HuH-7 (cell line): ENCODE measurements at regions not wholly inside any gene's neighbourhood (a gene's known extent, or its start where the extent isn't known, plus 50 kb on each side); places are given as distances from the start of the nearest gene placed in this dataset.
"Not testable (repeated sequence)": the region's sequence is repeated elsewhere in the genome, so short reads cannot be mapped to it uniquely, and the experiment has no call there.

Source experiments
- DNase-seq: peaks from one replicate; pipeline ENCODE4 v3.0.0; 2011; ENCODE audit warnings: low spot score

DNA sequence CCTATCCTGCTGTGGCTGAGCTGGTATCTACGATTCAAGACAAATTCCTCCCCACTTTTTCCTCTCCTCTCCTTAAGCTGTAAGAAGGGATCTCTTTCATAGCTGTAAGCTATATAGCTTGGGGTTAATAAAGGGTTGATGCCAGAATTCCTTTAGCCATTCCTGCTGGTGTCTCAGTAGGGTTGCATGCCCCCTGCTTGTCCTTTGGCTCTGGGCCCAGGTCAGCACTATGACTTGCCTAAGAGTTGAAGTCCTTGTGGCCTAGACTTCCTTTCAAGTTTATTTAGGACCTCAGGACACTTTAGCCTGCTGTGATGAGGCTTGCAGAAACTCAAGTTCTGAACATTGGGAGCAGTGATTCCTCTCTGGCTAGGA lies 270.0 kb downstream of the AMY1C start:
- DNase-seq: no peak

GRCh38 chr1:104028416-104029035 lies 278.8 kb downstream of the AMY1C start:
- no peak for DNase-seq

DNA sequence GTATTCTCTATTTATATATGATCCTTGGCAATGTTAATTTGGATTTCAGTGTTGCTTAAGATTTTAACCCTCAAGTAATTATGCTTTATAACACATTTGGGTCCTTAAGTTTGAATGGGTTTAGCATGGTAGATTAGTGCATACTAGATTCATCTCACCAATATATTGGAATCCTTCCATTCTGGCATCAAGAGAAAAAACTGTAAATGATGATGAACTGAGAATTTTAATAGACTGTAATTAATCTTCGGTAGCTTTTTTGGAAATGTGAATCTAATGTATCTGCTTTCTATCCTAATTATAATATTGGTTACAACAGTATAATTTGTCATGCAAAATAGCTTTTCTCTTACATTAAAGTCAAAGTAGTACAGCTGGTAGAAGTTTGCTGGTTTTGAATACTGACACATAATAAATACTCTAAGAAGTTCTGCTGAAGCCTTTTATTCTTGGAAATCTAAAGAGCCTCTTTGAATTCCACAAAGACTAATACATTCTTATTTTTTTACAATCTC lies 279.8 kb downstream of the AMY1C start:
- DNase-seq: no peak

DNA sequence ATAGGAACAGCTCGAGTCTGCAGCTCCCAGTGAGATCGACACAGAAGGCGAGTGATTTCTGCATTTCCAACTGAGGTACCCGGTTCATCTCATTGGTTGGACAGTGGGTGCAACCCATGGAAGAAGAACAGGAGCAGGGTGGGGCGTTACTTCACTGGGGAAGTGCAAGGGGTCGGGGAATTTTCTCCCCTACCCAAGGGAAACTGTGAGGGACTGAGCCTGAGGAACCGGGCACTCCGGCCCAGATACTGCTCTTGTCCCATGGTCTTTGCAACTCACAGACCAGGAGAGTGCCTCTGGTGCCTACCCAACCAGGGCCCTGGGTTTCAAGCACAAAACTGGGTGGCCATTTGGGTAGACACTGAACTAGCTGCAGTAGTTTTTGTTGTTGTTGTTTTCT lies 307.1 kb downstream of the AMY1C start:
- DNase-seq: no peak

GRCh38 chr1:104057219-104057898 lies 307.7 kb downstream of the AMY1C start:
- not testable (repeated sequence) for DNase-seq

DNA sequence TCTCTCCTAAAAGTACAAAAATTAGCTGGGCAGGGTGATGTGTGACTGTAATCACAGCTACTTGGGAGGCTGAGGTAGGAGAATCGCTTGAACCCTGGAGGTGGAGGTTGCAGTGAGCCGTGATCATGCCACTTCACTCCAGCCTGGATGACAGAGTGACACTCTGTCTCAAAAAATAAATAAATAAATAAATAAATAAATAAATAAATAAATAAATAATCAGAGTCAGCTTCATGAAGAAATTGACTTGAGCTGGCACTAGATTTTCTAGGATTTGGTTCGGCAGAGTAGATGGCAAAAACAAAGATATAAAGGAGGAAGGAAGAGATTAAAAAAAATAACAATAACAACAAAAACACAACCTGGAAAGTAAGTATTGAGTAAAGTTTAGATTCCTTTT lies 311.9 kb downstream of the AMY1C start:
- not testable (repeated sequence) for DNase-seq

GRCh38 chr1:104064399-104064798 lies 314.7 kb downstream of the AMY1C start:
- no peak for DNase-seq

- no peak for DNase-seq
These were observed 323.2 kb downstream of the AMY1C start for GRCh38 chr1:104072915-104073371.

GRCh38 chr1:104073463-104073902 lies 323.8 kb downstream of the AMY1C start:
- DNase-seq: no peak

DNA sequence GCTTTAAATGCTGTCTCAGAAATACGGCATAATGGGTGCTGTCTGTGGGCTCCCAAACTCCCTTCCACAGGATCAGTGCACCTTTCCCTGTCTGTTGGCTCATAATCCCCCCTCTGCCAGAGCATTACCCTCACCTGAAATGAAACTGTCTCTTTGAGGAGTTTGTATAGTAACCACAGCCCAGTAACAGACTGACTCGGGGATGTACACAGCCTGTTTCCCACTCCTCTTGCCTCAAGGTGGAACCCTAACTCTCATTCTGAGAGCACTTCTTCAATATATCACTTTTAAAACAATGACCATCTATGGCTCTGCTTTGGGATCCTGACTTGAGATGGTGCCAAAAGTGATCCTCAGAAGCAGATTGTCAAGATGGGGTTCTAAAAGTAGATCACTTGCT lies 332.5 kb downstream of the AMY1C start:
- DNase-seq: no peak

DNA sequence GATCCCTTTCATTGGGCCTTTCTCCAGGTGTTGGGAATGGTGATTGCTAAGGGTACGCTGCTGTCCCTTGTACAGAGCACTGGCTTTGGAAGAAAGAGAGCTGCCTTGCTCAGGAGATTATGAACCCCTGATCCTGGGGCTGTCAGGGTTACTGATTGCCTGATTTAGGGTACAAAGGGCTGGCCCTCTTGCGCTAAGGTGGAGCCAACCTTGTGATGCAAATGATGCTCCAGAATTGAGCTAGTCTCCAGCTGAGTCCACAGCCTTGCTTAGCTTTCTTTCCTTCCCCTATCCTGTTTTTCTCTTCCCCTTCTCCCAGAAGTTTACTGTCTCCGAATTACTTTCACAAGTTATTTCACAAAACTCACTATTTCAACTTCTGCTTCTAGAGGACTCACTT lies 334.7 kb downstream of the AMY1C start:
- DNase-seq: no peak

GRCh38 chr1:104092698-104093097 lies 343.0 kb downstream of the AMY1C start:
- no peak for DNase-seq

DNA sequence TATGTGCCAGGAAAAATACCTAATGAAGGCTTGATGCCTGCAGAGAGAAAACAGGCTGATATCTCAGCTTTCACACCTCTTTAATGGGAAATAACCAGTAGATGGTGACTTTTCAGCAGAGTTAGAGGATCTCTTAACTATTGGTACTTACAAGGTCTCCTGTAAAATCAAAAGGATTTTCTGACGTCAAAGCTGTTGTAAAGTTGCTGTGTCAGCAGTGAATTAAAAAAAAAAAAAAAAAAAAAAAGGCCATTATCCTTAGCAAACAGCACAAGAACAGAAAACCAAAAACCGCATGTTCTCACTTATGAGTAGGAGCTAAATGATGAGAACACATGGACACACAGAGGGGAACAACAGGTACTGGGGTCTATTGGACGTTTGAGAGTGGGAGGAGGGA lies 349.1 kb downstream of the AMY1C start:
- no peak for DNase-seq

- no peak for DNase-seq
These were observed 350.4 kb downstream of the AMY1C start for GRCh38 chr1:104100115-104100514.

DNA sequence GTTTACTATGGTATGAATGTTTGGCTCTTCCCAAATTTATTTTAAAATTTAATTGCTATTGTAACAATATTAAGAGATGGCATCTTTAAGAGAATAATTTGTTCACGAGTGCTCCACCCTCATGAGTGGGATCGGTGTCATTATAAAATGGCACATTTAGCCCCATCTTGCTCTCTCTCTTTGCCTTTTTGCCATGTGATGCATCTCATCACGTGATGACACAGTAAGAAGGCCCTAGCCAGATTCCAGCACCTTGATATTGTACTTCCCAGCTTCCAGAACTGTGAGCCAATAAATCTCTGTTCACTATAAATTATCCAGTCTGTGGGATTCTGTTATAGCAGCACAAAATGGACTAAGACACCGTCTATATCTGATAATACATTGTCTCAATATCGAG lies 355.8 kb downstream of the AMY1C start:
- DNase-seq: no peak

DNA sequence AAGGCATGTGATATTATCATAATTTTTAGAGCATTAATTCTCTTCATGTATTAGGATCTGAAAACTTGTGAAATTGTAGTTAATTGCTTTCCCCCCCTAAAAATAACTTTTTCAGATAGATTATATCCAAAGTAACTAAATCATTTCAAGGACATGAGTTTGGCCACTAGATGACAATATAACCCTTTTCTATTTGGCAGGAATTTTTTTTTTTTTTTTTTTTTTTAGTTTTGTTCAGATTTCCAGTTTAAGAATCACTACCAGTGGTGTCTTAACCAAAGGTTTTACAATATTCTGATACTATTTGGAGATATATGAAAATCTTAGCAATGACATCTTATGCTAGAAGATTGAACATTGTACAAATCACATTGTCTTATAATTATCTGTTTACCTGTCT lies 370.8 kb downstream of the AMY1C start:
- no peak for DNase-seq

DNA sequence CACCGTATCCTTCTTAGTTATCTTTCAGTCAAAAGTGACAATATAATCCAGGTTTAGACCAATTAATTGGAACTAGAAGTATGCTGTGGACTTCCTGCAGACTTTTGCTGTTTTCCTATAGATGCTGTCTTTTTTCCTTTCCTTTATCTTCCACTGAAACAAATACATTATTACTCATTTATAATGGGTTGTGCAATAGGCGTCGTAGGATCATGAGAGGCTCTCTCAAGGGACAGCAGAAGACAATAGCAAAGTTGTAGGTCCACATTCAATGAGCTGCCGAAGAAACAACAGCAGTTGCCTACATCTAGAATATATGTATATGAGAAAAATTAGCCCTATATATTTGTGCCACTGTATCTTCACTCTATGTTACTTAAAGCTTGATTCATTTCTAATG lies 371.6 kb downstream of the AMY1C start:
- no peak for DNase-seq

DNA sequence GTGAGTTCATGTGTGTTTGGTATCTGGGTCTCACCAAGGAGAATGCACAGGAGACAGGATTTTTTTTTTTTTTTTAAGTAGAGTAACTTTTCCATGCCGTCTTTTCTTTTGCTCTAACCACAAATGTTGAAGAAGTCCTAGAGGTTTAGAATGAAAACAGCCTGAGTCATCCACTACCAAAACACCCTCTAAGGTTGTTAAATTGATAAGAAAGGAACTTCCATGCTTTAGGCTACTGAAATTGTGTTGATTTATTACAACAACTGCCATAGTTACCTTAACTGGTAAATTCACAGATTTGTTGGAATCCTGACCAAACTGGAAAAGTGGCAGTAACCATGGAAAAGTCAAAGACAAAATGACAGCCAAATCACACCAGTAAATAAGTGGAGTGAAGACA lies 375.6 kb downstream of the AMY1C start:
- no peak for DNase-seq

DNA sequence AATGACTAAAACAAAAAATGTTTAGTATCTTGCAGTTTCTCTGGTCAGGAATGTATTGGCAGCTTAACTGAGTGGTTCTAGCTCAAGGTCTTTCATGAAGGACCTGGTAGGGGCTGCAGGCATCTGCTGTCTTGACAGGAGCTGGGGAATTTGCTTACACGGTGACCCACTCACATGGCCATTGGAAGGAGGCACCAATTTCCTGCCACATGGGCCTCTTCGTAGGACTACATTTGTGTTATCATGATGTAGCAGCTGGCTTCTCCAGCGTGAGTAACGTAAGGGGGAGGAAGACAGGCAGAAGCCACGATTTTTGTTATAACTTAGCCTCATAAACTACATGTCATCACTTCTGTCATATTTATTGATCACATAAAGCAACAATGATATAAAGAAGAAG lies 376.3 kb downstream of the AMY1C start:
- DNase-seq: no peak

GRCh38 chr1:104132382-104132973 lies 382.8 kb downstream of the AMY1C start:
- peak; percentile 6 for DNase-seq

- not testable (repeated sequence) for DNase-seq
These were observed 385.3 kb downstream of the AMY1C start for GRCh38 chr1:104135036-104135435.

- DNase-seq: no peak
These were observed 386.9 kb downstream of the AMY1C start for GRCh38 chr1:104136621-104137020.

DNA sequence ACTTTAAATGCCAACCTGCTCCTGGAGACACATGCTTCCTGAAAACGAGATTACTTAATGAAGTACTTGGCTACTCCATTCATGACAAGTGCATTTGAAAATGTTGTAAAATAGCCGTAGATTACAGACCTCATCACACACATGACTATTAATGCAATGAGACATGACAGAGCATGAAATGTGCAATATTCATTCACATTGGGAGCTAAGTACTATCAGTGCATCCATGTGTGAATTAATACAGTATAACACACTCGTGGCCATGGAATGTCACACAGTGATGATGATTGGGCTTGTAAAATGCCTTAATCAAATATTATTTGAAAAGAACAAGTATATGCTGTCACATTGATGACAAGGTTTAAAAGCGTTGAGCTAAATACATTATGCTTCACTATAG lies 407.0 kb downstream of the AMY1C start:
- no peak for DNase-seq
